Activated T-cell treated with anti-CD3 and anti-CD28 coated beads, Interleukin-2, amount 50 U/mL, for 72 hours (primary cell): ENCODE measurements at regions not wholly inside any gene's neighbourhood (a gene's known extent, or its start where the extent isn't known, plus 50 kb on each side); places are given as distances from the start of the nearest gene placed in this dataset.

Source experiments
- ATAC-seq, 2 donors: fragments of 150-1000 bp; cut with Tn5 transposase; replicated peaks in 1 of 2; 2 replicates each; pipeline ENCODE4 v1.10.0; 2021; ENCODE audit warnings: moderate library complexity in 2 of 2, mild to moderate bottlenecking in 1 of 2
- DNase-seq, 2 donors: peaks; one replicate each; pipeline ENCODE4 v3.0.0; 2021 to 2022; ENCODE audit warnings: mixed read lengths in 1 of 2
- H3K27ac Mint-ChIP-seq: one replicate; pipeline ENCODE4 v1.8.0; 2022; ENCODE audit warnings: mild to moderate bottlenecking, moderate library complexity, mixed read lengths
- H3K27me3 Mint-ChIP-seq: one replicate; pipeline ENCODE4 v1.8.0; 2022; ENCODE audit warnings: low read depth, mixed read lengths
- H3K36me3 Mint-ChIP-seq, 2 donors: one replicate each; pipeline ENCODE4 v1.8.0; 2022; ENCODE audit warnings: mixed read lengths in 2 of 2, mild to moderate bottlenecking in 1 of 2; ENCODE audit not compliant: insufficient read depth in 2 of 2
- H3K4me1 Mint-ChIP-seq: one replicate; pipeline ENCODE4 v1.8.0; 2022; ENCODE audit warnings: low read depth, mixed read lengths
- H3K4me3 Mint-ChIP-seq, 2 donors: one replicate each; pipeline ENCODE4 v1.8.0; 2022; ENCODE audit warnings: mild to moderate bottlenecking in 2 of 2, mixed read lengths in 2 of 2, moderate library complexity in 2 of 2
- H3K9me3 Mint-ChIP-seq, 2 donors: one replicate each; pipeline ENCODE4 v1.8.0; 2022; ENCODE audit warnings: mixed read lengths in 2 of 2

DNA sequence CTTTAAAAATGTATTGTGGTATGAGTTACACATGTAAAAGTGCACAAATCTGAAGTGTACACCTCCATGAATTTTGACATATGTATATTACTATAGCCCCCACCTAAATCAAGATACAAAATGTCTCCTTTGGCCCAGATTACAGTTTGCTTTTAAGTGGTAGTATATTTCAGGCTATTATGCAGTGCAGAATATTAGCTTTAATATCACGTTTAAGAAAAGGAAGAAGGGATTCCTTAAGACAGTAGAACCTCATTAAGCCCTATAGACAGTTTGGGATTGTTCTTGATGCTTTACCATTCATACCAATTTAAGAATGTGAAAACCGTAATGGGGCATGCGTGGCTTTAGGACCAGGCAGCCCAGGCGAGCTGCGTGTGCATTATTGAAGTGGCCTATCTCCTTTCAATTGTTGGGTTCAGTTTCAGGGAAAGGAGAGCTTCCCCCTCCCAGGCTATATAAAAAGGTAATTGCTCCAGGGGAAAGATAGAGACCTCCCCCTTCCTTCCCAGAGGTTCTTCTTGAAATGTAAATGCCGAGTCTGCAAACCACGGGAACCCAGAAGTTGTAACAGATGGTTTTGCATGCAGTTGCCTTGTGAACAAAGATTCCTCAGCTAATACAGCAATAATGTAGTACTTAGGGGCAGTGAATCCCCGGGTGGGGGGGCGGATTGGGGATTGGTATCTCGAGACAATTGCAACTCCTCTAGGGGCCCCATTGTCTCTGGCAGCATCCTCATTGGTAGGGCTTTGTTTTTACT lies 106.1 kb downstream of the UCHL1 start:
- DNase-seq (no peak), ATAC-seq (no peak)
- peaks cover 0 to 2% of the 10 kb centered on the region in 2 donors for H3K36me3 Mint-ChIP-seq
- no peaks in the 10 kb centered on the region for H3K9me3 Mint-ChIP-seq
- H3K27ac Mint-ChIP-seq, result no peak overlapping the region
- no peak overlapping the region for H3K4me3 Mint-ChIP-seq
- H3K27me3 Mint-ChIP-seq, result peaks cover 39% of the 10 kb centered on the region
- no peaks in the 10 kb centered on the region for H3K4me1 Mint-ChIP-seq

DNA sequence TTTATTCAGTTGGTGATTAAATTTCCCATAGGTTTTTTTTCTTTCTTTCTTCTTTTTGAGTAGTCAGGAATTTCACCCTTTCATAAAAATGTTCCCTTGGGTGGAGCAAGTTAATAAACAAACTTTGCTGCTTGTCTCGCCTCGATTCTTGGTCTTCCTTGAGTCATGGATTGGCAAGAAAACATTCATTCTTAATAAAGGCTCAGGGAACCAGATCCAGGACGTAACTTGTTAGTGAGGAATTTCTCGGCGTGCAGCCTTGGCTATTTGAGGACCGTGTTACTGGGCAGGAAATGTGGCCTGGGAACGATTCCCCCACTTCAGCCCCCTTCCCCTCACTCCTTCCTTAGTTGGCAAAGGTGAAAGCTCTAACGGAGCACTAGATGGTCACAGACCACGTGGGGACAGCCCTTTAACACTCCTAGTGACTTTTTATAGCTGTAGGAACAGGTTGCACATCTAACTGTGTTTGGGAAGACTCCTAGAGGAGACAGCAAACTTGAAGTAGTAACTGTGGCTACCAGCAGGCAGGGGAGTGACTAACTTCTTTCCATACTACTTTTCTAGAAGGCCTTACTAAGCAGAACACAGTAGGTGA lies 106.8 kb downstream of the UCHL1 start:
- DNase-seq, result no peak
- H3K27ac Mint-ChIP-seq, result no peak overlapping the region
- H3K4me3 Mint-ChIP-seq, result no peak overlapping the region
- peaks cover 39% of the 10 kb centered on the region for H3K27me3 Mint-ChIP-seq
- H3K4me1 Mint-ChIP-seq, result no peaks in the 10 kb centered on the region
- H3K36me3 Mint-ChIP-seq, result peaks cover 0 to 2% of the 10 kb centered on the region in 2 donors
- no peaks in the 10 kb centered on the region for H3K9me3 Mint-ChIP-seq
- ATAC-seq, result no peak

GRCh38 chr4:41364876-41365275 lies 108.1 kb downstream of the UCHL1 start:
- Mint-ChIP-seq H3K4me3 (no peak overlapping the region), H3K4me1 (no peaks in the 10 kb centered on the region), H3K27ac (no peak overlapping the region), H3K27me3 (peaks cover 25% of the 10 kb centered on the region), H3K9me3 (no peaks in the 10 kb centered on the region), H3K36me3 (peaks cover 0 to 1% of the 10 kb centered on the region in 2 donors)
- DNase-seq, result no peak
- no peak for ATAC-seq

GRCh38 chr4:41365681-41366080 lies 109.0 kb downstream of the UCHL1 start:
- H3K36me3 Mint-ChIP-seq, result no peaks in the 10 kb centered on the region
- no peaks in the 10 kb centered on the region for H3K9me3 Mint-ChIP-seq

GRCh38 chr4:41366911-41367517 lies 110.3 kb downstream of the UCHL1 start:
- Mint-ChIP-seq H3K27ac (no peak overlapping the region), H3K27me3 (peaks cover 14% of the 10 kb centered on the region), H3K9me3 (no peaks in the 10 kb centered on the region), H3K36me3 (no peaks in the 10 kb centered on the region), H3K4me3 (no peak overlapping the region), H3K4me1 (no peaks in the 10 kb centered on the region)
- no peak for ATAC-seq
- no peak for DNase-seq

More at GRCh38 chr4:41365681-41366080, 109.0 kb downstream of the UCHL1 start:
- DNase-seq (no peak), ATAC-seq (no peak)
- Mint-ChIP-seq H3K27me3 (peaks cover 23% of the 10 kb centered on the region), H3K4me3 (no peak overlapping the region), H3K27ac (no peak overlapping the region), H3K4me1 (no peaks in the 10 kb centered on the region)

- Mint-ChIP-seq H3K36me3 (no peaks in the 10 kb centered on the region), H3K27me3 (no peaks in the 10 kb centered on the region), H3K27ac (no peak overlapping the region), H3K4me1 (no peaks in the 10 kb centered on the region), H3K4me3 (no peak overlapping the region), H3K9me3 (no peaks in the 10 kb centered on the region)
- DNase-seq, result no peak
- no peak for ATAC-seq
Measured at GRCh38 chr4:41369680-41370079, 113.0 kb downstream of the UCHL1 start.

- Mint-ChIP-seq H3K27ac (no peak overlapping the region), H3K36me3 (no peaks in the 10 kb centered on the region), H3K4me3 (no peak overlapping the region), H3K27me3 (no peaks in the 10 kb centered on the region), H3K4me1 (no peaks in the 10 kb centered on the region), H3K9me3 (peaks cover 0 to 3% of the 10 kb centered on the region in 2 donors)
- DNase-seq (no peak), ATAC-seq (no peak)
Measured at GRCh38 chr4:41373221-41373620, 116.5 kb downstream of the UCHL1 start.

DNA sequence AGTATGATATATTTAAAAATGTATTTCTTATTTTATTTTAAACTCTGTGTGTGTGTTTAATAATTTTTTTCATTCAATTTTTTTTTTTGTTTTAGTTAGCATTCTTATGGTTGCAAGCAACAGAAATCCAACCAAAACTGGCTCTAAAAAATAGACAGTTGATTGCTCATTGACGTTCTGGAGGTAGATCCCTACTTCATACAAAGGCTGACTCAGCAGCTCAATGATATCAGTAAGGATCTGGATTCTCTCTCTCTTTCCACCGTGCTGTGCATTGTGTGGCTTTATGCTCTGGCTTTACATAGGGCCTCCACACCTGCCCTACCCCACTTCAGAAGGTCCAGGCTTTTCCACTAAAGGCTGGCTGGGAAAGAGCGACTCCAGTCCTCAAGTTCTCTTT lies 117.8 kb downstream of the UCHL1 start:
- no peak overlapping the region for H3K4me3 Mint-ChIP-seq
- DNase-seq, result no peak
- no peak for ATAC-seq
- H3K9me3 Mint-ChIP-seq, result peaks cover 3 to 8% of the 10 kb centered on the region in 2 donors
- H3K27ac Mint-ChIP-seq, result no peak overlapping the region
- H3K27me3 Mint-ChIP-seq, result no peaks in the 10 kb centered on the region
- H3K36me3 Mint-ChIP-seq, result no peaks in the 10 kb centered on the region
- no peaks in the 10 kb centered on the region for H3K4me1 Mint-ChIP-seq

- H3K4me3 Mint-ChIP-seq, result no peak overlapping the region
- peaks cover 3 to 8% of the 10 kb centered on the region in 2 donors for H3K9me3 Mint-ChIP-seq
- H3K27ac Mint-ChIP-seq, result no peak overlapping the region
- no peak for ATAC-seq
- no peaks in the 10 kb centered on the region for H3K4me1 Mint-ChIP-seq
- H3K36me3 Mint-ChIP-seq, result no peaks in the 10 kb centered on the region
- DNase-seq, result no peak
- H3K27me3 Mint-ChIP-seq, result no peaks in the 10 kb centered on the region
Measured at GRCh38 chr4:41375561-41375960, 118.8 kb downstream of the UCHL1 start.

- Mint-ChIP-seq H3K4me1 (no peaks in the 10 kb centered on the region), H3K36me3 (no peaks in the 10 kb centered on the region), H3K27ac (no peak overlapping the region), H3K9me3 (peaks cover 6 to 8% of the 10 kb centered on the region in 2 donors), H3K27me3 (no peaks in the 10 kb centered on the region), H3K4me3 (no peak overlapping the region)
- no peak for ATAC-seq
- DNase-seq, result no peak
Measured at GRCh38 chr4:41377196-41377595, 120.5 kb downstream of the UCHL1 start.

DNA sequence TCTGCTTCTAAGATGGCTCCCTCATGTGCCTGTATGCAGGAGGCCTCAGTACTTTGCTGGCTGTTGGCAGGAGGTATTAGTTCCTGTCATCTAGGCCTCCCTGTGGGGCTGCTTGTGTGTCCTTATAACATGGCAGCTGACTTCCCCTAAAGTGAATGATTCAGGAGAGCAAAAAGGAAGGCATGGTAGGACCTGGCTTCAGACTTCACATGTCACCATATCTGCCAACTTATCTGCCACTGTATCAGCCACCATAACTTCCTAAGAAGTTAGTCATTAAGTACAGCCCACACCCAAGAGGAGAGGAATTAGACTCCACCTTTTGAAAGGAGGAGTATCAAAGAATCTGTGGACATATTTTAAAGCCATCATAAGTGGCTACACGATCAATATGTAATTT lies 122.5 kb downstream of the UCHL1 start:
- Mint-ChIP-seq H3K36me3 (no peaks in the 10 kb centered on the region), H3K27me3 (no peaks in the 10 kb centered on the region), H3K4me1 (no peaks in the 10 kb centered on the region), H3K27ac (no peak overlapping the region), H3K9me3 (peaks cover 6 to 10% of the 10 kb centered on the region in 2 donors), H3K4me3 (no peak overlapping the region)
- no peak for ATAC-seq
- no peak for DNase-seq

DNA sequence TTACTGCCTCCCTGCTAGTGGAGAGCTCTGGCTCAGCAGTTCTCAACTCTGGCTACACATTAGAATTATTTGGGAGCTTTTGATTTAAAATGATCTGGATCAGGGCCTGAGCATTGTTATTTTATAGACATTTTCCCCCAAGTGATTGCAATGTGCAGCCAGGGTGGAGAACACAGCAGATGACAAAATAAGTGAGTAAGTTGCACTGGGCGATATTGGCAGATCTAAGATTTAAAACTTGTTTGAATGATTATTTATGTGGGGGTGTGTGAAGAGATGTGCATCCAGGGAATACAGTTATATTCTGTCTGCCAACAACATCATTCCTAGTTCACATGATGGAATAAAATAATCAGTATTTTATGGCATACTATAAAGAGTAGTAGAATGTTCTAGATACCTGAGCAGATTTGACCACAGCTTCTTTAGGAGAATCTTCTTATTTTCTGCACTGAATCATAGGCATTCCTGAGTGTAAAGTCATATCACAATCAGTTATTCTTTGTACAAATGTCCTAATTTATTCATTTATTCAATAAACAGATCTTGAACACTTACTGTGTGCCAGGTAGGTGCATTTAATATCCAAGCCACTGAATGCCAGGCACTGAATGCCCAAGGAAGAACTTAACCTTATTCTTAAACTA lies 123.9 kb downstream of the UCHL1 start:
- ATAC-seq (no peak), DNase-seq (no peak)
- Mint-ChIP-seq H3K36me3 (no peaks in the 10 kb centered on the region), H3K4me1 (no peaks in the 10 kb centered on the region), H3K9me3 (peaks cover 6 to 10% of the 10 kb centered on the region in 2 donors), H3K4me3 (no peak overlapping the region), H3K27ac (no peak overlapping the region), H3K27me3 (no peaks in the 10 kb centered on the region)

GRCh38 chr4:41381384-41381783 lies 124.7 kb downstream of the UCHL1 start:
- DNase-seq (no peak), ATAC-seq (no peak)
- peaks cover 6 to 10% of the 10 kb centered on the region in 2 donors for H3K9me3 Mint-ChIP-seq
- no peaks in the 10 kb centered on the region for H3K36me3 Mint-ChIP-seq
- no peaks in the 10 kb centered on the region for H3K27me3 Mint-ChIP-seq
- H3K27ac Mint-ChIP-seq, result no peak overlapping the region
- no peak overlapping the region for H3K4me3 Mint-ChIP-seq
- H3K4me1 Mint-ChIP-seq, result no peaks in the 10 kb centered on the region
